D721Med (cell line): ENCODE measurements at regions not wholly inside any gene's neighbourhood (a gene's known extent, or its start where the extent isn't known, plus 50 kb on each side); places are given as distances from the start of the nearest gene placed in this dataset.
"Not testable (repeated sequence)": the region's sequence is repeated elsewhere in the genome, so short reads cannot be mapped to it uniquely, and the experiment has no call there.

Experiments used
- DNase-seq: peaks from one replicate; pipeline ENCODE4 v3.0.0; 2011; ENCODE audit warnings: low spot score; ENCODE audit not compliant: insufficient read length
- FAIRE-seq: peaks from 2 replicates; lab custom pipeline; 2011; peaks lifted over from hg19 to GRCh38; lab: Jason Lieb, UNC
- CTCF ChIP-seq: IDR thresholded peaks from 2 replicates; pipeline ENCODE4 v1.5.1; 2012; ENCODE audit warnings: mild to moderate bottlenecking, control low read depth; ENCODE audit not compliant: insufficient read depth; ENCODE audit errors: missing control alignments

DNA sequence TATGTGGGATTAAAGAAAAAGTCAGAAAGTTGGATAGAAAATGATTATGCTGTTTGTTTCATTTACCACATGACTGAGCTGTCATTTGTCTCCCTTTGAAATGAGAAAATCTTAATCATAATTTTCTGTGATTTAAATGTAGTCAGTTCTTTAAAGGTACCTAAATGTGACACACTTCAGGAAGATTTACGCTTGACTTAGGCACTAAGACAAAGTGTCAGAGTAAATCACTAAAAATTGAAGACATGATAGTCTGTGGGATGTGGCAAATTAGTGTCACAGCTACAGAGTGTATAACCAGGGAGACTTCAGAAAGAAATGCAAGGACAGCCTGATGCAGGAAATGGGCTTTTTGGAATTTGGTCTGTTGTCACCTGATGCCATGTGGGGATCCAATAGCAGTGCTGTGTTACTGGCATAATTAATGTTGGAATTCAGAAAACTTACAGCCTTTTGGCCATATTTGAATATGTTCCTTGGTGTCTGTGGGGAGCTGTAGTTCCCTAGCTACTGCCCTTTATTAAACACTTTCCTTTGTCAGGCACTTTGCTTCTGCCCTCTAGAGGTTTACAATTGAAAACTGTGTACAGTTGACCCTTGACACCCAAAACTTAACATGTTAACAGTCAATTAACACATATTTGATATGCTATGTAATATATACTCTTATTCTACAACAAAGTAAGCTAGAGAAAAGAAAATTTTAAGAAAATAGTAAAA lies 493.8 kb downstream of the UTRN start:
- FAIRE-seq: no peak
- no peak for DNase-seq
- no peak for TF ChIP-seq CTCF

- FAIRE-seq: no peak
- TF ChIP-seq CTCF: no peak
- DNase-seq: no peak
Observed at GRCh38 chr6:144781836-144782235, 496.7 kb downstream of the UTRN start.

DNA sequence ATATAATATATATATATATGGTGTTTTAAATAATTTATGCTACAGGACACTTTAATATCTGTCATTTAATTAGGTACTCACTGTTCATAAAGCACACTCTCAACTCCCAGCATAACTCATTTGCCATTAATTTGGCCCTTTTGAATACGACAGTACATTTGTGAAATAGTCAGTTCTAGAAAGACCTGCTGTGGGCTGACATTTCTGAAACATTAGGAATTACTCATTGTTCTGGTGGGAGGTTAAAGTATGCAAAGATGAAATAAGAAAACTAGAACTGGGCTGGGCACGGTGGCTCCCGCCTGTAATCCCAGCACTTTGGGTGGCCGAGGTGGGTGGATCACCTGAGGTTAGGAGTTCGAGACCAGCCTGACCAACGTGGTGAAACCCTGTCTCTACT lies 497.5 kb downstream of the UTRN start:
- TF ChIP-seq CTCF: no peak
- FAIRE-seq: no peak
- DNase-seq: no peak

- FAIRE-seq (no peak), DNase-seq (no peak)
- no peak for TF ChIP-seq CTCF
Observed at GRCh38 chr6:144785056-144785455, 499.9 kb downstream of the UTRN start.

DNA sequence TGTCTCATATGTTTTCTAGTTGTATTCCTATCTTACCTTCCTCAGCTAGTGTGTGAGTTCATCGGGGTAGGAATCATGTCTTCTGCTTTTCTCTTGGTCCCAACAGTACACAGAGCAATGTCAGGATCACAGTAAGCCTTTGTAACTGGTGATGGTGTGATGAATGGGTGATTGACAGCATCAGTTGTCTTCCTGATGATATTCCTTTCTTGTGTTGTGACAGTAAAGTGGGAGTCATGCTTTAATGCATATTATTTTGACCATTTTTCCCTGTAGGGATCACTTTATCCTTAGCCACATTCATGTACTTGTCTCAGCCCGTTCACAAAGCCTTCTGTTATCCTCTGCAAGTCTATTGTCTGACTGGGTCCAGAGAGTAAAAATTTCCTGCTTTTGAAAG lies 501.7 kb downstream of the UTRN start:
- no peak for TF ChIP-seq CTCF
- FAIRE-seq: no peak
- DNase-seq: no peak

DNA sequence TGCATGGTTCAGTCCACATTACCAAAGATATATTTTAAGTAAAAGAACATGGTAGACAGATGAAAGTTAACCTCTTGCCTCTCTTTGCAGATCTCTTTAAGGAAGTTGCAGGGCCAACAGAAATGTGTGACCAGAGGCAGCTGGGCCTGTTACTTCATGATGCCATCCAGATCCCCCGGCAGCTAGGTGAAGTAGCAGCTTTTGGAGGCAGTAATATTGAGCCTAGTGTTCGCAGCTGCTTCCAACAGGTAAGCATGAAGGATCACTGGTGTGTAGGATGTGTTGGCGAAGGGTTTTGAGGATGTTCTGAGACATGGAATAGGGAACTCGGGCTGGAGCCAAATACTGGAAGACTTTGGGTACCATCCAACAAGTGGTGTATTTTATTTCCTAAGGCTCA lies 508.6 kb downstream of the UTRN start:
- FAIRE-seq: no peak
- TF ChIP-seq CTCF: no peak
- DNase-seq: no peak

DNA sequence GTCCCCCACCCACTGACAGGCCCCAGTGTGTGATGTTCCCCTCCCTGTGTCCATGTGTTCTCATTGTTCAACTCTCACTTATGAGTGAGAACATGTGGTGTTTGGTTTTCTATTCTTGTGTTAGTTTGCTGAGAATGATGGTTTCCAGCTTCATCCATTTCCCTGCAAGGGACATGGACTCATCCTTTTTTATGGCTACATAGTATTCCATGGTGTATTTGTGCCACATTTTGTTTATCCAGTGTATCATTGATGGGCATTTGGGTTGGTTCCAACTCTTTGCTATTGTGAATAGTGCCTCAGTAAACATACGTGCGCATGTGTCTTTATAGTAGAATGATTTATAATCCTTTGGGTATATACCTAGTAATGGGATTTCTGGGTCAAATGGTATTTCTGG lies 509.9 kb downstream of the UTRN start:
- not testable (repeated sequence) for FAIRE-seq, DNase-seq
